SU-DHL-6 (cell line): ENCODE measurements at regions not wholly inside any gene's neighbourhood (a gene's known extent, or its start where the extent isn't known, plus 50 kb on each side); places are given as distances from the start of the nearest gene placed in this dataset.

Experiments used
- H2AFZ ChIP-seq: fragments of 200-600 bp; sonication (generic); 2 replicates; pipeline ENCODE4 v1.6.1; 2014; ENCODE audit warnings: low read depth, mild to moderate bottlenecking, moderate library complexity, mixed read lengths, antibody characterized with exemption, low read length; ENCODE audit not compliant: severe bottlenecking
- H3F3A ChIP-seq: fragments of 200-600 bp; shearing (Covaris generic); 2 replicates; pipeline ENCODE4 v1.6.0; 2016; ENCODE audit warnings: antibody characterized with exemption, mild to moderate bottlenecking; ENCODE audit not compliant: insufficient read depth
- H3K27ac ChIP-seq: fragments of 200-600 bp; sonication (generic); 2 replicates; pipeline ENCODE4 v1.5.1; 2016; ENCODE audit warnings: low read depth, mild to moderate bottlenecking, low read length, moderate library complexity, mixed read lengths
- H3K27me3 ChIP-seq: fragments of 200-600 bp; sonication (generic), shearing (Covaris generic); 2 replicates; pipeline ENCODE4 v1.6.0; 2014; ENCODE audit warnings: mild to moderate bottlenecking, low read length
- H3K36me3 ChIP-seq: fragments of 200-600 bp; sonication (generic); 2 replicates; pipeline ENCODE4 v1.6.1; 2014; ENCODE audit warnings: mild to moderate bottlenecking, low read length, mixed read lengths
- H3K4me2 ChIP-seq: fragments of 300-600, 200-600 bp; shearing (Covaris generic), sonication (generic); 2 replicates; pipeline ENCODE4 v1.6.0; 2014; ENCODE audit warnings: low read length, low read depth, mild to moderate bottlenecking; ENCODE audit not compliant: poor library complexity, severe bottlenecking
- H3K4me3 ChIP-seq: fragments of 200-600 bp; sonication (generic); 2 replicates; pipeline ENCODE4 v1.5.1; 2014; ENCODE audit warnings: antibody characterized with exemption, low read length, mild to moderate bottlenecking, mixed read lengths; ENCODE audit not compliant: insufficient read depth, poor library complexity, severe bottlenecking
- H3K79me2 ChIP-seq: fragments of 200-600 bp; sonication (generic); 2 replicates; pipeline ENCODE4 v1.6.1; 2014; ENCODE audit warnings: mild to moderate bottlenecking, low read length, moderate library complexity; ENCODE audit not compliant: insufficient read depth
- H3K9ac ChIP-seq: fragments of 200-600 bp; sonication (generic); 2 replicates; pipeline ENCODE4 v1.7.0; 2014; ENCODE audit warnings: mild to moderate bottlenecking, low read length
- H3K9me2 ChIP-seq: fragments of 200-600 bp; sonication (generic); replicated peaks from 2 replicates; pipeline ENCODE4 v1.6.1; 2014; ENCODE audit warnings: low read length; ENCODE audit not compliant: insufficient read depth
- H3K9me3 ChIP-seq: fragments of 200-600 bp; sonication (generic); 2 replicates; pipeline ENCODE4 v1.6.1; 2014; ENCODE audit warnings: low read length, mixed read lengths; ENCODE audit not compliant: insufficient read depth
- H4K20me1 ChIP-seq: fragments of 200-600 bp; sonication (generic); 2 replicates; pipeline ENCODE4 v1.6.1; 2014; ENCODE audit warnings: low read depth, mild to moderate bottlenecking, antibody characterized with exemption, low read length, moderate library complexity, mixed read lengths
- CTCF ChIP-seq: fragments of 200-600 bp; sonication (generic); IDR thresholded peaks from one replicate; pipeline ENCODE4 v1.5.1; 2017; ENCODE audit warnings: antibody characterized with exemption, mild to moderate bottlenecking, low read length, moderate library complexity; ENCODE audit not compliant: insufficient read depth, poor library complexity, severe bottlenecking
- EZH2phosphoT487 ChIP-seq: fragments of 200-600 bp; sonication (generic), shearing (Covaris generic); conservative IDR thresholded peaks from 2 replicates; pipeline ENCODE4 v1.6.1; 2018; ENCODE audit warnings: mild to moderate bottlenecking, antibody characterized with exemption, low read length, moderate library complexity, mixed read lengths

DNA sequence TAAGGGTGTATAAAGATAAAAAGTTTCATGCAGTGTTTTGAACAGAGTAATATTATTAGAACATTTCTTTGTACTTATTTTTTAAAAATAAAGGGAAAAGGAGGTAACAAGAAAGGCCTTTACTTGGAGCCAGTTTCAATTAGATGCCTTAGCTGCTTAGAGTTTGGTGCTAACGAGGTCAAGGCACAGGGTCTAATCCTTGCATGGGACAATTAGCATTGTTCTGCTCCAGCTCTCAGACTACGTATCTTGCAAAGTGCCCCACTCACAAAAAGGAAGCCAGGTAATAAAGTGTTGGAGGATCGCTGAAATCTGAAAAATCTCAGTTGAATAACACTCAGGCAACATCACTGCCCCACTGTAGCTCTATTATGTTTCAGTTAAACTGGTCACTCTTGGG, 2011.3 kb downstream of the EFNA5 start:
- Histone ChIP-seq H3K9ac (no peak overlapping the region), H3K36me3 (no peaks in the 10 kb centered on the region), H3K4me3 (no peak overlapping the region), H3F3A (no peaks in the 10 kb centered on the region), H4K20me1 (no peaks in the 10 kb centered on the region), H2AFZ (no peak overlapping the region), H3K79me2 (no peaks in the 10 kb centered on the region), H3K9me2 (no peaks in the 10 kb centered on the region), H3K27ac (no peak overlapping the region), H3K27me3 (no peaks in the 10 kb centered on the region), H3K4me2 (no peak overlapping the region), H3K9me3 (no peaks in the 10 kb centered on the region)
- TF ChIP-seq EZH2phosphoT487 (no peak), CTCF (no peak)

DNA sequence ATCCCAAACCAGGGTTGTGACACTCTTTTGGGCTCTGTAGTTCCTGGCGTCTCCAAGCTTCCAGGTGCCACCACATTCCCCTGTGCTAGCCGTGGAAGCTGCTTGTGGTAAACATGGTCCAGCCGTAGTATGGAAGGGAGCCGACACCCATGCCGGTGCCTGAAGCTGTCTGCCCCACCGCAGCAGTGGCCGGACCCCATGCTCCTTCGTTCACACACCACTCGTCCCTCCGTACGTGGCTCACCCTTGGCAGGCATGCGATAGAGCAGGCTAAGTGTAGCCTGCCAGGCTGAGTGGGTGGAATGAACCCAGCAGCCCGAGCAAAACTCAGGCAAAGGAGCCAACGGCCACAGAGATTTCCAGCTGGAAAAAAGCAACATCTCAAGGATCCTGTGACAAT, 2030.4 kb downstream of the EFNA5 start:
- TF ChIP-seq EZH2phosphoT487 (no peak), CTCF (no peak)
- Histone ChIP-seq H4K20me1 (no peaks in the 10 kb centered on the region), H3K4me3 (no peak overlapping the region), H3K9me2 (no peaks in the 10 kb centered on the region), H3F3A (no peaks in the 10 kb centered on the region), H3K9me3 (no peaks in the 10 kb centered on the region), H3K27me3 (no peaks in the 10 kb centered on the region), H3K27ac (no peak overlapping the region), H2AFZ (no peak overlapping the region), H3K36me3 (no peaks in the 10 kb centered on the region), H3K4me2 (no peak overlapping the region), H3K79me2 (no peaks in the 10 kb centered on the region), H3K9ac (no peak overlapping the region)

GRCh38 chr5:105639511-105639910, 2031.2 kb downstream of the EFNA5 start:
- Histone ChIP-seq H3K27ac (no peak overlapping the region), H3K9me3 (no peaks in the 10 kb centered on the region), H3K4me2 (no peak overlapping the region), H4K20me1 (no peaks in the 10 kb centered on the region), H2AFZ (no peak overlapping the region), H3K27me3 (no peaks in the 10 kb centered on the region), H3K4me3 (no peak overlapping the region), H3K9me2 (no peaks in the 10 kb centered on the region), H3K79me2 (no peaks in the 10 kb centered on the region), H3F3A (no peaks in the 10 kb centered on the region), H3K9ac (no peak overlapping the region), H3K36me3 (no peaks in the 10 kb centered on the region)
- TF ChIP-seq CTCF, result no peak
- TF ChIP-seq EZH2phosphoT487, result no peak

DNA sequence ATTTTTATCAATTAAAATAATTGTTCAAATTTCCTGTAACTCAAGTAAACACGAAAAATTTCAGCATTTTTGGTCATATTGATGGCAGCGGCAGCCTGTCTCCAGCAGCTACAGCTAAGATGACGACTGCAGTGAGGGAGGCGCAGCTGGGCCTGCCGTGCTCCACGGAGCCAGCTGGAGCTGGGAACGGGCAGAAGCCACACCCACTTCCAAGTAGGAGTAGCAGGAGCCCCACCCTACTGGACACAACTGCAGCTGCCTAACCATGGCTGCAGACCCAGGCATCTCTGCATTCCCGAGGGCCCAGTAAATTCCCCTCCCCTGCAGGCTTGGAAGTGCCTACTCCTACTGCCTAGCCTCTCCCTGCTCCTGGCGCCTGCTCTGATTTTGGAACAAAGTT, 2031.7 kb downstream of the EFNA5 start:
- Histone ChIP-seq H3K4me3 (no peak overlapping the region), H3K27me3 (no peaks in the 10 kb centered on the region), H3K27ac (no peak overlapping the region), H3K79me2 (no peaks in the 10 kb centered on the region), H4K20me1 (no peaks in the 10 kb centered on the region), H3F3A (no peaks in the 10 kb centered on the region), H3K9ac (no peak overlapping the region), H3K9me3 (no peaks in the 10 kb centered on the region), H2AFZ (no peak overlapping the region), H3K9me2 (no peaks in the 10 kb centered on the region), H3K36me3 (no peaks in the 10 kb centered on the region), H3K4me2 (no peak overlapping the region)
- TF ChIP-seq EZH2phosphoT487 (no peak), CTCF (no peak)
